ENCODE measurements at regions not wholly inside any gene's neighbourhood (a gene's known extent, or its start where the extent isn't known, plus 50 kb on each side); places are given as distances from the start of the nearest gene placed in this dataset.

GRCh38 chr11:97772705-97773104 lies 1248.0 kb upstream of the CNTN5 start:
- TF ChIP-seq NRF1 (conservative IDR thresholded peaks at IDR 0.05 in 1 of 2, IDR thresholded peaks at IDR 0.05 in 1 of 2) (no peak), RCOR1 (IDR thresholded peaks at IDR 0.05; ENCODE audit: borderline replicate concordance in 1 of 2, low read depth in 2 of 2, low read length in 2 of 2) (no peak), NR2C2 (CRISPR knock-in tag; IDR thresholded peaks at IDR 0.05) (no peak), NR2C2 (tag; IDR thresholded peaks at IDR 0.05) (no peak), IRF1 (CRISPR knock-in tag; IDR thresholded peaks at IDR 0.05; ENCODE audit: borderline replicate concordance) (no peak), ZBTB8A (IDR thresholded peaks at IDR 0.05; ENCODE audit: partially characterized antibody) (no peak), ZNF24 (IDR thresholded peaks at IDR 0.05) (no peak), CTCF (IDR thresholded peaks at IDR 0.05 in 2 of 3, conservative IDR thresholded peaks at IDR 0.05 in 1 of 3; ENCODE audit: insufficient read depth in 2 of 3, low read depth in 1 of 3, low read length in 3 of 3) (no peak), CBX8 (IDR thresholded peaks at IDR 0.05; ENCODE audit: borderline replicate concordance, extremely low read depth, low read depth, low read length, poor library complexity, severe bottlenecking) (no peak), MAX (CRISPR knock-in tag; IDR thresholded peaks at IDR 0.05) (no peak), NFYB (IDR thresholded peaks at IDR 0.05; ENCODE audit: extremely low read depth, insufficient read length) (no peak), RBFOX2 (IDR thresholded peaks at IDR 0.05; ENCODE audit: low read depth, low read length) (no peak), ARID2 (IDR thresholded peaks at IDR 0.05) (no peak)

Data from K562 (cell line).